GM13976 (cell line): ENCODE measurements at regions not wholly inside any gene's neighbourhood (a gene's known extent, or its start where the extent isn't known, plus 50 kb on each side); places are given as distances from the start of the nearest gene placed in this dataset.

Experiments
- DNase-seq: peaks from one replicate; pipeline ENCODE4 v3.0.0; 2012; ENCODE audit warnings: low spot score
- in situ Hi-C: fragments of 300-500 bp; cut with MboI; formaldehyde crosslinking; loops from one replicate; pipeline ENCODE4 v1.12.0; 2022; ENCODE audit warnings: low sequenced_read_pairs, mixed read lengths, inconsistent platforms; ENCODE audit not compliant: unreplicated experiment
- TF ChIP-seq, protein P1 (sequence below): IDR thresholded peaks from 2 replicates; pipeline ENCODE4 v1.5.1; 2012; ENCODE audit warnings: borderline replicate concordance, mild to moderate bottlenecking; ENCODE audit not compliant: insufficient read depth; ENCODE audit errors: extremely low read depth, missing control alignments, control extremely low read depth

DNA sequence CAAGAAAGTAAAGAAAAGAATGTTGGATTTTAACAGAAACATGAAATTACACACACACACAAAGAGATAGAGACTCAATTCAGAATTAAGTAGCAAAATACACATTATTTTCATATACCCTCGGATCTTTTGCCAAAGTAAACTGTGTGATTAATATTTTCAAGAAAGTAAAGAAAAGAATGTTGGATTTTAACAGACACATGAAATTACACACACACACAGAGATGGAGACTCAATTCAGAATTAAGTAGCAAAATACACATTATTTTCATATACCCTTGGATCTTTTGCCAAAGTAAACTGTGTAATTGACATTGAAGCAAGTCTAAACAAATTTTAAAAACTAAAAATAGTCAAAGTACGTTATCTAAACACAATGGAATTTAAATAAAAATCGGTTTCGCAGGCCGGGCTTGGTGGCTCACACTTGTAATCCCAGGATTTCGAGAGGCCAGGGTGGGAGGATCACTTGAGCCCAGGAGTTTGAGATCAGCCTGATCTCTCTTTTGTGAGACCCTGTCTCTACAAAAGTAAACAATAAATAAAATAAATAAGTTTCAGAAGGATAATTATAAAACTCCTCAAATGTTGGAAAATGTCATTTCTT lies 337.3 kb upstream of the MAGI2 start:
- no peak for DNase-seq
- TF ChIP-seq, protein P1, sequence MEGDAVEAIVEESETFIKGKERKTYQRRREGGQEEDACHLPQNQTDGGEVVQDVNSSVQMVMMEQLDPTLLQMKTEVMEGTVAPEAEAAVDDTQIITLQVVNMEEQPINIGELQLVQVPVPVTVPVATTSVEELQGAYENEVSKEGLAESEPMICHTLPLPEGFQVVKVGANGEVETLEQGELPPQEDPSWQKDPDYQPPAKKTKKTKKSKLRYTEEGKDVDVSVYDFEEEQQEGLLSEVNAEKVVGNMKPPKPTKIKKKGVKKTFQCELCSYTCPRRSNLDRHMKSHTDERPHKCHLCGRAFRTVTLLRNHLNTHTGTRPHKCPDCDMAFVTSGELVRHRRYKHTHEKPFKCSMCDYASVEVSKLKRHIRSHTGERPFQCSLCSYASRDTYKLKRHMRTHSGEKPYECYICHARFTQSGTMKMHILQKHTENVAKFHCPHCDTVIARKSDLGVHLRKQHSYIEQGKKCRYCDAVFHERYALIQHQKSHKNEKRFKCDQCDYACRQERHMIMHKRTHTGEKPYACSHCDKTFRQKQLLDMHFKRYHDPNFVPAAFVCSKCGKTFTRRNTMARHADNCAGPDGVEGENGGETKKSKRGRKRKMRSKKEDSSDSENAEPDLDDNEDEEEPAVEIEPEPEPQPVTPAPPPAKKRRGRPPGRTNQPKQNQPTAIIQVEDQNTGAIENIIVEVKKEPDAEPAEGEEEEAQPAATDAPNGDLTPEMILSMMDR, result no peak
- in situ Hi-C loops, result no loop called here

DNA sequence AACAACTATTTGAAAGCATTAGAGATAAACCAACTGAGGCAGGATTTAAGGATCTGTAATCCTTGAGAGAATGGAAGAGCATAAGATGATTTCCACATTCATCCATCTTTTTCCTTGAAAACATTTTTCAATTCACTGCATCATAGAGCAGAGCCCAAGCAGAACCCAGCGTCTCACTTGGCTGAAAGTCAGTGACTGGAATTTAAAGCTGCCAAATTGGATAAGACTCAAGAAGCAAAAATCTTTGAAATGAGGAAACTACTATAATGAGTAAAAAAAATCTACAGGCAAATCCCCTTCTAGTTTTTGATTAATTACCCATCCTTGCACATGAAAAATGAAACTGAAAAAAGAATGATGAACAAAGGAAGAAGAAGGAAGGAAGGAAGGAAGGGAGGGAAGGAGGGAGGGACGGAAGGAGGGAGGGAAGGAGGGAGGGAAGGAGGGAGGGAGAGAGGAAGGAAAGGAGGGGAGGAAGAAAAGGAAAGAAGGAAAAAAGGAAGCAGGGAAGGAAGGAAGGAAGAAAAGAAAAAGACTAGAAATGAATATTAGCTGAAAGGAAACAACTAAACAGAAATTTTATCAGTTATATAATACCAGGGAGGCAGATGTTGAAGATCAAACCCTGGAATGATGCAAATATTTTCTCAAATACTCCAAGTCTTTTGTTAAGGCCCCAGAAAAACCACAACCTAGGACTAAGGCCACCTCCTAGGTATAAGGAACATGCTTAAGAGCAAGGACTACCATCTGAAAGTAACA lies 336.3 kb upstream of the MAGI2 start:
- in situ Hi-C loops, result no loop called here
- TF ChIP-seq, protein P1, result no peak
- DNase-seq, result no peak

DNA sequence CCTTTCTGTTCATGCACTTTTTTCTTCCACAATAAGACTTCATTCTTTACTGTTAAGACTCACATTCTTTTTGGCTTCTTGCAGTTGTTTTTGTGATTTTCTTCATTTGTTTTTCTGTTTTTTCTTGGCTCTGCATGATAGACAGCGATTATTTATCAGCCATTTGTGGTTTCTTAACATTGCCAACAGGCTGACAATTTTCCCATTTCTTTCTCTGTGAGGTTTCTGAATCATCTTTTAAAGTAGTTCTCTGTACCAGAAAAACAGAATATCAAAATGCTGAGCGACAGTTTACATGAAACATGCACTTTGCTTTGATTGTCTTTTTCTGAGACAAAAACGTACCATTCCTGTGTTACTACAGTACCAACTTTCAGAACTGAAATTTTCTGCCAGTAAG lies 334.2 kb upstream of the MAGI2 start:
- TF ChIP-seq, protein P1, result no peak
- in situ Hi-C loops, result no loop called here
- no peak for DNase-seq

DNA sequence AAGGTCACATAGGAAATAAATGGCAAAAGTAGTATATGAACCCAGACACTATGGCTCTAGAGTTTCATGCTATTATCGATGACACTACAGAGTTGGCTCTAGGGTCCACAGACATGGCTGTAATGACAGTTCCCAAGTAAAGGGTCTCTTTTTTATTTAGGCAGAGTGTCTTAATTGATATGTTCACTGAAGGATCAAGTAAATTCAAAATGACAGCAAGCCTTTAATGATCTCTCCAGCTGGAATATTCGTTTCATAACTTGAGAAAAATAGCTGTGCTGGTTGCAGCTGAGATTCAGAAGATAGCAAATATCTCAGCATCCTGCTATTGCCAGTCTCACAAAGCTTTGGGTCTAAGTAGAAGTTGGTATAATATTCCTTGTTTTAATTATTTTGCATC lies 333.6 kb upstream of the MAGI2 start:
- TF ChIP-seq, protein P1, result no peak
- no peak for DNase-seq
- in situ Hi-C loops, result no loop called here

DNA sequence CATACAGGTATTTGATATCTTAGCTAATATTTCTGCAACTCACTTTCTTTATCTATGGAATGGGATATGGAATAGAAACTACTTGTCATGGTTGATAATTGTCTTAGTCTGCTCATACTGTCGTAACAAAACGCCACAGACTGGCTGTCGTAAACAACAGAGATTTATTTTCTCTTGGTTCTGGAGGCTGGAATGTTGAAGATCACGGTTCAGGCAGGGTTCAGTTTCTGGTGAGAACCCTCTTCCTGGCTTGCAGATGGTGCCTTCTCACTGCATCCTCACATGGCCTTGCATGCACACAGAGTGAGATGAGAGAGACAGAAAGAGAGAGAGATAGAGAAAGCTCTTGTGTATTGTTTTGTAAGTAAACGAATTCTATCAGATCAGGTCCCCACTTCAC lies 332.7 kb upstream of the MAGI2 start:
- DNase-seq, result no peak
- TF ChIP-seq, protein P1, result no peak
- in situ Hi-C loops, result no loop called here

DNA sequence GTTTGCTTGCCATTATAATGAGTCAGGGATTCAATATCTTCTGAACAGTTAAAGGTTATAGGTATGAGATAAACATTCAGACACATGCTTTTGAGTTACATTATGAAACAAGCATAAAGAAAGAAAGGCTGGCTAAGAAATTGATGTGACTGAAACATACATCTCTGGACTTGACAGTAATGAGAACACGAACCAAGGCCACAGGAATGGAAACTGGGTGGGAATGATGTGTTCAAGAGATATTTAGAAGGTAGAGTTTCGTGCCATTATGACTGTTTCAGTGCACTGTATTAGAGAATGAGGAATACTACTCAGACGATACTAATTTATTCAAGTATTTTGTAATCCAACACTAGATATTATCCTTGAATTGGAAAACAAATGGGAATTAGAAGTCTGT lies 332.1 kb upstream of the MAGI2 start:
- DNase-seq, result no peak
- TF ChIP-seq, protein P1, result no peak
- in situ Hi-C loops, result no loop called here
